ENCODE measurements at regions not wholly inside any gene's neighbourhood (a gene's known extent, or its start where the extent isn't known, plus 50 kb on each side); places are given as distances from the start of the nearest gene placed in this dataset.

- H3K27me3 ChIP-seq (ENCODE audit: insufficient read depth, poor library complexity, severe bottlenecking), result no peaks in the 10 kb centered on the region
- TF ChIP-seq SPI1 (IDR thresholded peaks at IDR 0.05; ENCODE audit: borderline replicate concordance, low read depth) (no peak), POLR2AphosphoS5 (IDR thresholded peaks at IDR 0.05; ENCODE audit: low read depth) (no peak), GABPA (IDR thresholded peaks at IDR 0.05; ENCODE audit: low read depth) (no peak), REST (IDR thresholded peaks at IDR 0.05; ENCODE audit: insufficient replicate concordance, low read depth) (no peak), CTCF (IDR thresholded peaks at IDR 0.05; ENCODE audit: insufficient read depth, low read length) (no peak)
- no peak for DNase-seq (ENCODE audit: low read depth in 1 of 2, low spot score in 1 of 2)
- no peak overlapping the region for H3K4me3 ChIP-seq (replicated peaks; ENCODE audit: insufficient read depth, low read length)
- no peak overlapping the region for H3K27ac ChIP-seq (replicated peaks)
Measured at GRCh38 chr6:21751608-21752007, 158.1 kb downstream of the SOX4 start.

- H3K27ac ChIP-seq (replicated peaks), result no peak overlapping the region
- TF ChIP-seq SPI1 (IDR thresholded peaks at IDR 0.05; ENCODE audit: borderline replicate concordance, low read depth) (no peak), GABPA (IDR thresholded peaks at IDR 0.05; ENCODE audit: low read depth) (no peak), CTCF (IDR thresholded peaks at IDR 0.05; ENCODE audit: insufficient read depth, low read length) (no peak), REST (IDR thresholded peaks at IDR 0.05; ENCODE audit: insufficient replicate concordance, low read depth) (no peak), POLR2AphosphoS5 (IDR thresholded peaks at IDR 0.05; ENCODE audit: low read depth) (no peak)
- no peak overlapping the region for H3K4me3 ChIP-seq (replicated peaks; ENCODE audit: insufficient read depth, low read length)
- H3K27me3 ChIP-seq (ENCODE audit: insufficient read depth, poor library complexity, severe bottlenecking), result no peaks in the 10 kb centered on the region
- no peak for DNase-seq (ENCODE audit: low read depth in 1 of 2, low spot score in 1 of 2)
Measured at GRCh38 chr6:21752054-21752811, 158.7 kb downstream of the SOX4 start.

DNA sequence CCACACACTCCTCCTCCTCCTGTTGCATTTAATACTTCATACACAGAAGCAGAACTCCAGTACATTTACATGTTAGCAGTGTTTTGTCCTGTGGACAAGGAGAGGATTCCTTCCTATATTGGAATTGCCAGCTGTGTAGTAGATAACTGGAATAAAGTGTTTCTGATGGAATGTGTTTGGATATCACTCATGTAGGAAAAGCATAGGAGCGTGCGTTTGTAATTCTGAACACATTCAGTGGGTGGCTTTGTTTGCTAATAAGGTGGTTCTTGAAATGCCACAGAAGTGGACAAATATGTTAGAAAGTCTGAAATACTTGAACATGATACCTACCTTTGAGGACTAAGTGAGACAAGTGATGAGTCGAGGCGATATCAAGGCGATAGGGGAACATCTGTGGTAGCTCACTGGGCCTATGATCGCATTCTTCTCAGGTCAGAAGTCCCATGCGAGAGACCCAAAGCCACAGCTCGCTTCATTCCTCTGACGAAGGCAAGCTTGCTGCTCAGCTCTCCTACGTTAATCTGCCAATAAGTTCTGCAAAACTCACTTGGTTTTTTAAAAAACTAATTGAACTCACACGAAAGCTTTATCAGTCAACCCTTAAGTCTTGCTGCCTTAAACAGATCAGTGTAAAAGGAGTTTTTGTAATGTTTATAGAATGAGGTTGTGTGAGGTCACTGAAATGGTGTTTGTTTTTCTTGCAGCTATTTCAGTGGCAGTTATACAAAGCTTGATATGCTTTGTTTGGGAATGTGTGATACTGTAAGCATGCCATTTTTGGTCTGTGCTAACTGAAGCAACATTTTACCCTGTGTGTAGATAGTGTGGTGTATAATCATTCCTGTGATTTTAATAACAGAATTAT lies 159.9 kb downstream of the SOX4 start:
- no peak for TF ChIP-seq POLR2AphosphoS5 (IDR thresholded peaks at IDR 0.05; ENCODE audit: low read depth)
- TF ChIP-seq SPI1 (IDR thresholded peaks at IDR 0.05; ENCODE audit: borderline replicate concordance, low read depth), result no peak
- TF ChIP-seq CTCF (IDR thresholded peaks at IDR 0.05; ENCODE audit: insufficient read depth, low read length), result no peak
- no peak for TF ChIP-seq GABPA (IDR thresholded peaks at IDR 0.05; ENCODE audit: low read depth)
- no peak for TF ChIP-seq REST (IDR thresholded peaks at IDR 0.05; ENCODE audit: insufficient replicate concordance, low read depth)
- DNase-seq (ENCODE audit: low read depth in 1 of 2, low spot score in 1 of 2), result no peak
- no peaks in the 10 kb centered on the region for H3K27me3 ChIP-seq (ENCODE audit: insufficient read depth, poor library complexity, severe bottlenecking)
- H3K4me3 ChIP-seq (replicated peaks; ENCODE audit: insufficient read depth, low read length), result no peak overlapping the region
- H3K27ac ChIP-seq (replicated peaks), result no peak overlapping the region
